Suprapubic skin (tissue), 3 donors: ENCODE measurements at regions not wholly inside any gene's neighbourhood (a gene's known extent, or its start where the extent isn't known, plus 50 kb on each side); places are given as distances from the start of the nearest gene placed in this dataset.

Experiments used
- EP300 ChIP-seq: sonication (generic); formaldehyde crosslinking; IDR thresholded peaks from one replicate; pipeline ENCODE4 v1.6.1; 2017; ENCODE audit warnings: antibody characterized with exemption
- TF ChIP-seq, protein P1 (sequence below), 2 donors: fragments of 200-600 bp in 1 of 2; fragments of 450-650 bp in 1 of 2; sonication (generic) in 1 of 2; IDR thresholded peaks; one replicate each; pipeline ENCODE4 v1.5.1; 2016 to 2019; ENCODE audit warnings: antibody characterized with exemption in 2 of 2, mild to moderate bottlenecking in 1 of 2, moderate library complexity in 1 of 2

GRCh38 chr11:122523846-122524805 is 131.4 kb upstream of the UBASH3B start:
- no peak for TF ChIP-seq EP300
- TF ChIP-seq, protein P1, sequence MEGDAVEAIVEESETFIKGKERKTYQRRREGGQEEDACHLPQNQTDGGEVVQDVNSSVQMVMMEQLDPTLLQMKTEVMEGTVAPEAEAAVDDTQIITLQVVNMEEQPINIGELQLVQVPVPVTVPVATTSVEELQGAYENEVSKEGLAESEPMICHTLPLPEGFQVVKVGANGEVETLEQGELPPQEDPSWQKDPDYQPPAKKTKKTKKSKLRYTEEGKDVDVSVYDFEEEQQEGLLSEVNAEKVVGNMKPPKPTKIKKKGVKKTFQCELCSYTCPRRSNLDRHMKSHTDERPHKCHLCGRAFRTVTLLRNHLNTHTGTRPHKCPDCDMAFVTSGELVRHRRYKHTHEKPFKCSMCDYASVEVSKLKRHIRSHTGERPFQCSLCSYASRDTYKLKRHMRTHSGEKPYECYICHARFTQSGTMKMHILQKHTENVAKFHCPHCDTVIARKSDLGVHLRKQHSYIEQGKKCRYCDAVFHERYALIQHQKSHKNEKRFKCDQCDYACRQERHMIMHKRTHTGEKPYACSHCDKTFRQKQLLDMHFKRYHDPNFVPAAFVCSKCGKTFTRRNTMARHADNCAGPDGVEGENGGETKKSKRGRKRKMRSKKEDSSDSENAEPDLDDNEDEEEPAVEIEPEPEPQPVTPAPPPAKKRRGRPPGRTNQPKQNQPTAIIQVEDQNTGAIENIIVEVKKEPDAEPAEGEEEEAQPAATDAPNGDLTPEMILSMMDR (IDR thresholded peaks at IDR 0.05) = no peak
